ENCODE measurements at regions not wholly inside any gene's neighbourhood (a gene's known extent, or its start where the extent isn't known, plus 50 kb on each side); places are given as distances from the start of the nearest gene placed in this dataset.

DNA sequence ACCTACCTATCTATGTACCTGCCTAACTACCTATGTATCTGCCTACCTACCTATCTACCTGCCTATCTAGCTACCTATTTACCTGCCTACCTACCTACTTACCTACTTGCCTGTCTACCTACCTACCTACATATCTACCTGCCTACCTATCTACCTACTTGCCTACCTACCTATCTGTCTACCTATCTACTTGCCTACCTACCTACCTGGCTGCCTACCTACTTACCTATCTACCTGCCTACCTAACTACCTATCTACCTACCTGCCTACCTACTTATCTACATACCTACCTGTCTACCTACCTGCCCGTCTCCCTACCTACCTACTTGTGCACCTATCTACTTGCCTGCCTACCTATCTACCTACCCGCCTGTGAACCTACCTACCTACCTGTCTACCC, 68.7 kb upstream of the NPTX2 start:
- no peak for TF ChIP-seq RNF2 (IDR thresholded peaks at IDR 0.05; ENCODE audit: borderline replicate concordance, low read depth, low read length, missing control alignments, poor library complexity, severe bottlenecking)
- TF ChIP-seq, protein P1, sequence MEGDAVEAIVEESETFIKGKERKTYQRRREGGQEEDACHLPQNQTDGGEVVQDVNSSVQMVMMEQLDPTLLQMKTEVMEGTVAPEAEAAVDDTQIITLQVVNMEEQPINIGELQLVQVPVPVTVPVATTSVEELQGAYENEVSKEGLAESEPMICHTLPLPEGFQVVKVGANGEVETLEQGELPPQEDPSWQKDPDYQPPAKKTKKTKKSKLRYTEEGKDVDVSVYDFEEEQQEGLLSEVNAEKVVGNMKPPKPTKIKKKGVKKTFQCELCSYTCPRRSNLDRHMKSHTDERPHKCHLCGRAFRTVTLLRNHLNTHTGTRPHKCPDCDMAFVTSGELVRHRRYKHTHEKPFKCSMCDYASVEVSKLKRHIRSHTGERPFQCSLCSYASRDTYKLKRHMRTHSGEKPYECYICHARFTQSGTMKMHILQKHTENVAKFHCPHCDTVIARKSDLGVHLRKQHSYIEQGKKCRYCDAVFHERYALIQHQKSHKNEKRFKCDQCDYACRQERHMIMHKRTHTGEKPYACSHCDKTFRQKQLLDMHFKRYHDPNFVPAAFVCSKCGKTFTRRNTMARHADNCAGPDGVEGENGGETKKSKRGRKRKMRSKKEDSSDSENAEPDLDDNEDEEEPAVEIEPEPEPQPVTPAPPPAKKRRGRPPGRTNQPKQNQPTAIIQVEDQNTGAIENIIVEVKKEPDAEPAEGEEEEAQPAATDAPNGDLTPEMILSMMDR (IDR thresholded peaks at IDR 0.05; ENCODE audit: control extremely low read depth in 1 of 3, insufficient read depth in 1 of 3, low read depth in 1 of 3, low read length in 3 of 3): no peak
